IPS-18a (cell line): ENCODE measurements at regions not wholly inside any gene's neighbourhood (a gene's known extent, or its start where the extent isn't known, plus 50 kb on each side); places are given as distances from the start of the nearest gene placed in this dataset.
"Not testable (repeated sequence)": the region's sequence is repeated elsewhere in the genome, so short reads cannot be mapped to it uniquely, and the experiment has no call there.

Experiments used
- H3K27ac ChIP-seq: one replicate; pipeline ENCODE4 v1.5.1; 2013; ENCODE audit warnings: low read length
- H3K27me3 ChIP-seq: one replicate; pipeline ENCODE4 v1.6.1; 2013; ENCODE audit warnings: mild to moderate bottlenecking, low read length; ENCODE audit not compliant: control insufficient read depth, insufficient read depth
- H3K36me3 ChIP-seq: one replicate; pipeline ENCODE4 v1.6.1; 2013; ENCODE audit warnings: low read depth, low read length; ENCODE audit not compliant: control insufficient read depth
- H3K4me1 ChIP-seq: one replicate; pipeline ENCODE4 v1.6.1; 2013; ENCODE audit warnings: low read depth, low read length; ENCODE audit not compliant: control insufficient read depth
- H3K4me3 ChIP-seq: one replicate; pipeline ENCODE4 v1.5.1; 2013; ENCODE audit warnings: low read length
- H3K9ac ChIP-seq: one replicate; pipeline ENCODE4 v1.6.1; 2013; ENCODE audit warnings: mild to moderate bottlenecking, low read length, moderate library complexity
- H3K9me3 ChIP-seq: one replicate; pipeline ENCODE4 v1.6.1; 2013; ENCODE audit warnings: low read depth, low read length; ENCODE audit not compliant: control insufficient read depth

DNA sequence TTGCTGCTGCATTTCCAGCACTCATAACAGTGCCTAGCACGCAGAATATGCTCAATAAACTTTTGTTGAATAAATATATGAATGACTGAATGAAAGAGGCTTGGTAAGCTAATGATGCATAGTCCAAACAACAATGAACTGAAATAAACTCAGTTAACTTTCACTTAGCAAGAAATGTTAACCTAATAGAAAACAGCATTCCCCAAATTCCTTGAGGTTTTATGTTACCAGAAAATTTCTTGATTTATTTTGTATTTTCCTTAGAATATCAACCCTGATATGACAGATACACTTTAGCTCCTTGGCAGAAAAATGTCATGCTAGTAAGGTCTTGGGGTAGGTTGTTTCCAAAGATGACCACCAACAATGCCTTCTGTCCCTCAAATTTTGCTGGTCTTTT lies 217.4 kb downstream of the KCNE4 start:
- no peaks in the 10 kb centered on the region for H3K27me3 ChIP-seq
- H3K36me3 ChIP-seq = no peaks in the 10 kb centered on the region
- H3K4me3 ChIP-seq = no peak overlapping the region
- no peaks in the 10 kb centered on the region for H3K4me1 ChIP-seq
- H3K9ac ChIP-seq = no peak overlapping the region
- H3K27ac ChIP-seq = no peak overlapping the region
- no peaks in the 10 kb centered on the region for H3K9me3 ChIP-seq

DNA sequence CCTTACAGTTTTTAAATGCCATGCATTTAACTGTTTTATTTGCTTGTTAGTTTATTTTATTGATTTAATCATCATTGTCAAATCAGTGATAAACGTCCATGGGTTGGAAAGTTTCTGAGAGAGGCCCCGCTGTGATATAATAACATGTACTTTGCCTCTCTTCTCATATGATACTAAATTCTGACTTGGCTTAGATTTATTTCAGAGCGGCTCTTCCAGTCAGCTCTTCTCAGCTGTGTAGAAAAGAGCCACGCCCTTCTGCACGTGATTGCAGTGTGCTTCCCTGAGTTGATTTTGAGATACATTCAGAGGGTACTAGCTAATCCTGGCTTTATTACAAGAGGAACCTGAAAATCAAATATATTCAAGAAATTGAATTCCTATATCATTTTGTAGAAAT lies 218.6 kb downstream of the KCNE4 start:
- Histone ChIP-seq H3K9me3 (no peaks in the 10 kb centered on the region), H3K9ac (no peak overlapping the region), H3K27me3 (no peaks in the 10 kb centered on the region), H3K36me3 (no peaks in the 10 kb centered on the region), H3K27ac (no peak overlapping the region), H3K4me1 (no peaks in the 10 kb centered on the region), H3K4me3 (no peak overlapping the region)

DNA sequence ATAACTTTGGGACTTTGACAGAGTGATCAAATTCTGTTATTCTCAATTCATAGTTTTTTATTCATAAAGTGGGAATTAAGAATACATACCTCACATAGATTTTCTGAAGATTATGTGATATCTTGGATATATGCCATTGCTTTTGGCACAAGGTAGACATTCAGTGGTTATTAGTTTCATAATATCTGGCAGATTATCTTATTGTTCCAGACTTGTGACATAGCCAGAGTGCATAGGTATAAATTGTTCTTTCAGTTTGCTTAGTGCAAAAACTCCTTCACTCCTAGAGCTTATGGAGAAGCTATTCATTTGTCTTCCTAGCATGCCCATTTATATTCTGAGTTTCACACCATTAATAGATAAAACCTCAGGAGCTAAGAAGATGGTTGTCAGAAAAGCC lies 222.0 kb downstream of the KCNE4 start:
- Histone ChIP-seq H3K4me1 (no peaks in the 10 kb centered on the region), H3K4me3 (no peak overlapping the region), H3K9me3 (no peaks in the 10 kb centered on the region), H3K9ac (no peak overlapping the region), H3K36me3 (no peaks in the 10 kb centered on the region), H3K27ac (no peak overlapping the region), H3K27me3 (no peaks in the 10 kb centered on the region)

DNA sequence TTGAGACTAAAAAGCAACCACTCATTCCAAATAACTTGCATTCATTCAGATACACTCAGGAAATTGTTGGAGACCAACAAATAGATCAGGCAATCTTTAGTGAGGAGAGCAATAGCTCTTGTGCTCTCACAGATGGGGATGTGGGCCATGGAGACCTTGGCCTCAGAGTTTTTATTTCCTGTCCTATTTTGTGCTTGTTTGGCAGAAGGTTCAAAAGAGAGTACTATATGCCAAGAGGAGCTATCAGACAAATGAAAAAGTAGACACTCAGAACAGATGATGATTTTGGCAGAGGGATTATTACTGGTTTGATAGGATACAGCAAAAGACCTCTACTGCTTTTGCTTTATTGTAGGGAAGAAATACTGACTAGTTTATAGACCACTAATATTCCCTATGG lies 230.2 kb downstream of the KCNE4 start:
- Histone ChIP-seq H3K36me3 (no peaks in the 10 kb centered on the region), H3K9me3 (no peaks in the 10 kb centered on the region), H3K4me1 (no peaks in the 10 kb centered on the region), H3K4me3 (no peak overlapping the region), H3K27ac (no peak overlapping the region), H3K9ac (no peak overlapping the region), H3K27me3 (no peaks in the 10 kb centered on the region)

DNA sequence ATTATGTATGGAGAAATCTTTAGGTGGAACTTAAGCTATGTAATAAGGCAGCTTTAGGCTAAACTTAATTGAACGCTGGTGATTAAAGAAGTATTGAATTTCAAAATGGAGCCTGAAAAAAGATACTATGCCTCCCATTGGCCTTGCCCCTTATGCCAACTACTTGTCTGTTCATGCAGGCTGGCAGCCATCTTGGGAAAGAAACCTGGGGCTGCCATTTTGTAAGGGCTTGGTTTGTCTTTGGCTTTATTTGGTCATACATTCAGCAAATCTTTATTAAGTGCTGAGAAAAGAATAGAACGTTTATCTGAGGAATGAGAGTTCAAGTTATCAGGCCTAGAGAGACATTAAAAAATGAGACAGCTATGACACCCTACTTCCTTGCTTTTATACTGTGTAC lies 231.3 kb downstream of the KCNE4 start:
- Histone ChIP-seq H3K27me3 (no peaks in the 10 kb centered on the region), H3K9me3 (no peaks in the 10 kb centered on the region), H3K36me3 (no peaks in the 10 kb centered on the region), H3K4me3 (no peak overlapping the region), H3K9ac (no peak overlapping the region), H3K4me1 (no peaks in the 10 kb centered on the region), H3K27ac (no peak overlapping the region)

DNA sequence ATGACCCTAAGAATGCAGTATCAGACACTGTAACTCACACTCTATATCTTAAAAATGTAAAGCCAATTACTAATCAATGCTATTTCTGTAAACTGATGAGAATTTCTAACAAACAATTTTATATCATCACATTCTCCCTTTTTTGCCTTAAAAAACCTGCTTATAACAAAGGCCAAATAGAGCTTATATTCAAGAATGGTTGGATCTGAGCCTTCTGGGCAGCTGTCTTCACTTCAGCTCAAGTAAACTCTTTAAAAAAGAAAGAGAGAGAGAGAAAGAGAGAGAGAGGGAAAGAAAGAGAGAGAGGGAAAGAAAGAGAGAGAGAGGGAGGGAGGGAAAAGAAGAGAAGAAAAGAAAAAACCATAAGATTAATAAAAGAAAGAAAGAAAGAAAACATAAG lies 231.8 kb downstream of the KCNE4 start:
- Histone ChIP-seq H3K27ac (no peak overlapping the region), H3K9ac (no peak overlapping the region), H3K36me3 (no peaks in the 10 kb centered on the region), H3K4me1 (no peaks in the 10 kb centered on the region), H3K27me3 (no peaks in the 10 kb centered on the region), H3K4me3 (no peak overlapping the region), H3K9me3 (no peaks in the 10 kb centered on the region)

DNA sequence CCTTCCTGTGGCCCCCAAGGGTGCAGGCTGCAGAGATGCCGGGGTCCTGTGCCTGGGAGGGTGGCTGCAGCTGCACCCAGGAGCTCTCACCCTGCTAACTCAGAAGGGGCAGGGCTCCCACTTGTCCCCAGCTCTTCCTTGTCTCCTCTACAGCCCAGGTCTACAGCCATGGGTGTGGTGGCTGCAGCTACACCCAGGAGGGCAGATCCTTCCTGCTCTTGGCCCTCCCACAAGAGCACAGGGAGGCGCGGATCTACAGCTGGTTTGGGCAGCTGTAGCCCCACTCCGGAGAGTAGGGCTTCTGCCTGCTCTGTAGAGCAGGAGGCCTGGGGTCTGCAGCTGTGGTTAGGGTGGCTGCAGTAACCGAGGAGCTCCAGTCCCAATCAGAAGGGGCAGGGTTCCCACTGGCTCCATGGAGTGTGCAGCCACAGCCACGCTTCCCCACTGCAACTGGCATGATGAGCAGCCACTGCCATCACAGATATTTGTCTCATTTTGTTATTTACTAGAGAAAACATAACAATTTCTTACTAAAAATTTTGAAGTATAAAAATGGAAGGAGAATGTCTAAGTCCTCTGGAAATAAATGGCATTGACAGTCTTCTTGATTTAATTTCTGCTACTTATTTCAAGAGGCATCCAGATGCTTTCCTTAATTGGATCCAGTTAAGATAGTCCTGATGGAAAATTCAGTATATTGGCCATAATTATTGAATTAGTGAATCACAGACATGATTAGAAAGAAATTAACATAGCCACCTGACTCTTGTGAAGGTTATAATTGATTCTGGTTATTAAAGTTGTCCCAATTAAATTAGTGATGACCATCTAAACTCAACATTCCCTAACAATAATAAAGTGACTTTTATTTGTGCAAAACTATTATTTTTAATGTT lies 233.6 kb downstream of the KCNE4 start:
- H3K9ac ChIP-seq = no peak overlapping the region
- no peak overlapping the region for H3K4me3 ChIP-seq
- H3K9me3 ChIP-seq = no peaks in the 10 kb centered on the region
- H3K36me3 ChIP-seq = no peaks in the 10 kb centered on the region
- no peak overlapping the region for H3K27ac ChIP-seq
- H3K27me3 ChIP-seq = no peaks in the 10 kb centered on the region
- no peaks in the 10 kb centered on the region for H3K4me1 ChIP-seq

DNA sequence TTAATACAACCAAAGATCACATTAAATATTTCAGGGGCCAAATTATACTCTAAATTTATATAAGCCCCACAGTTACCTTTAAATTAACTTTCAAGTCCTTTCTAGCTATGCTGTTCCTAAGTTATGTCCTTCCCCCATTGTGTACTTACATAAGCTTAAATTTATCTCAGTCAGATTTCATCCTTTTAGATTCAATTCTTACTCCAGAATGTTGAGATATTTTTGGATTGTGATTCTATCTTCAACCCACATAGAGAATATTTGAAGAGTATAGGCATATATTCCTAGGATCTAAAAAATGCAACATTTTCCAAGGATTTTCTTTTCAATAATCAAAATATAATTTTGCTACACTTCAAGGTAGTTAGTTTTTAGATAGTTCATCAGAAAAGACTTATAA lies 242.8 kb downstream of the KCNE4 start:
- H3K27me3 ChIP-seq = no peaks in the 10 kb centered on the region
- H3K9ac ChIP-seq = no peak overlapping the region
- no peak overlapping the region for H3K27ac ChIP-seq
- H3K4me1 ChIP-seq = no peaks in the 10 kb centered on the region
- H3K4me3 ChIP-seq = no peak overlapping the region
- H3K36me3 ChIP-seq = no peaks in the 10 kb centered on the region
- no peaks in the 10 kb centered on the region for H3K9me3 ChIP-seq

DNA sequence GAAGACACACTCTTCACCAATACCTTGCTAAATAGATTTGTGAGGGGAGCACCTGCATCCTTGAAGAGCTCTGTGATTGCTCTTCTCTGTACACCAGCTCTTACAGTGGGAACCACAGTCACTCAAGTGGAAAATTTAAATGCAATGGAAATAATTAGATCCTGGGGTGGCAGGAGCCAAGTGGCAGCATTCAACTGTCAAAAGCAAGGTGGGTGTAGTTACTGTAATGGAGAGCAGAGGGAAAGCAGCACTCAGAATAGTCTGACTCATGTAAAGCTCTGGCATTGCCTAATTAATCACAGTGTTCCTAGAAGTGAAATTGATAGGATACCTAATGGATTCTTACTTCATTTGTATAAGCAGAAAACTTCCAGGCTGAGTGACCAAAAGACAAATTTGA lies 245.8 kb downstream of the KCNE4 start:
- no peak overlapping the region for H3K4me3 ChIP-seq
- no peak overlapping the region for H3K27ac ChIP-seq
- no peaks in the 10 kb centered on the region for H3K4me1 ChIP-seq
- no peak overlapping the region for H3K9ac ChIP-seq
- H3K9me3 ChIP-seq = no peaks in the 10 kb centered on the region
- no peaks in the 10 kb centered on the region for H3K36me3 ChIP-seq
- no peaks in the 10 kb centered on the region for H3K27me3 ChIP-seq

DNA sequence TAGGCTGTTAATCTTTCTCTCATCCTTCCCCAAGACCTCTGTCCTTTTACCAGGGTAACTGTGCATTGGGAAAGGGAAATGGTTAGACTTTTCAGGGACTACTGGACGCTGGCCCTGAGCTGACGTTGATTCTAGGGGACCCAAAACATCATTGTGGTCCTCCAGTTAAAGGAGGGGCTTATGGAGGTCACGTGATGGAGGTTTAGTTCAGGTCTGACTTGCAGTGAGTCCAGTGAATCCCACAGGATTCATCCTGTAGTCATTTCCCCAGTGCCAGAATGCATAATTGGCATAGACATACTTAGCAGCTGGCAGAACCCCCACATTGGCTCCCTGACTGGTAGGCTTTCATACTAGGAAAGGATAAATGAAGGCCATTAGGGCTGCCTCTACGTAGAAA lies 246.3 kb downstream of the KCNE4 start:
- not testable (repeated sequence) for H3K9me3 ChIP-seq, H3K36me3 ChIP-seq, H3K4me1 ChIP-seq, H3K27ac ChIP-seq, H3K9ac ChIP-seq, H3K4me3 ChIP-seq, H3K27me3 ChIP-seq

DNA sequence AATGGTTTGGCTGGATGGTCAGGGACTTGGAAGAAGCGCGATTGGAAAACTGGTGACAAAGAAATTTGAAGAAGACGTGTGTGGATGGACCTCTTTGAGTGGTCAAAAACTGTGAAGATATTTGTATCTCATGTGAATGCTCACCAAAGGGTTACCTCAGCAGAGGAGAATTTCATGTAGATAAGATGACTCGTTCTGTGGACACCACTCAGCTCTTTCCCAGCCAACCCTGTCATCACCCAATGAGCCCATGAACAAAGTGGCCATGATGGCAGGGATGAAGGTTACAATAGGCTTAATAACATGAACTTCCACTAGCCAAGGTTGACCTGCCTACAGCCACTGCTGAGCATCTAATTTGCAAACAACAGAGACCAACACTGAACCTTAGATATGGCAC lies 248.3 kb downstream of the KCNE4 start:
- Histone ChIP-seq H3K9me3 (no peaks in the 10 kb centered on the region), H3K27ac (no peak overlapping the region), H3K4me3 (no peak overlapping the region), H3K36me3 (no peaks in the 10 kb centered on the region), H3K9ac (no peak overlapping the region), H3K27me3 (no peaks in the 10 kb centered on the region), H3K4me1 (no peaks in the 10 kb centered on the region)

DNA sequence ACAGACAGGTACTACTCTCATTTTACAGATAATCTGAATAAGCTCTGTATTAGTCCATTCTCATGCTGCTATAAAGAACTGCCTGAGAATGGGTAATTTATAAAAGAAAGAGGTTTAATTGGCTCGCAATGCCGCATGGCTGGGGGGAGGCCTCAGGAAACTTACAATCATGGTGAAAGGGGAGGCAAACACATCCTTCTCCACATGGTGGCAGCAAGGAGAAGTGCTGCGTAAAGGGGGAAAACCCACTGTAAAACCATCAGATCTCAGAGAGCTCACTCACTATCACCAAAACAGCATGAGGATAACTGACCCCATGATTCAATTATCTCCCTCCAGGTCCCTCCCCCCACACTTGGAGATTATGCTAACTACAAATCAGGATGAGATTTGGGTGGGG lies 254.4 kb downstream of the KCNE4 start:
- H3K27ac ChIP-seq = no peak overlapping the region
- no peaks in the 10 kb centered on the region for H3K36me3 ChIP-seq
- H3K4me3 ChIP-seq = no peak overlapping the region
- H3K4me1 ChIP-seq = peaks cover 3% of the 10 kb centered on the region
- H3K9ac ChIP-seq = no peak overlapping the region
- no peaks in the 10 kb centered on the region for H3K9me3 ChIP-seq
- H3K27me3 ChIP-seq = no peaks in the 10 kb centered on the region
